BJ (cell line): ENCODE measurements at regions not wholly inside any gene's neighbourhood (a gene's known extent, or its start where the extent isn't known, plus 50 kb on each side); places are given as distances from the start of the nearest gene placed in this dataset.

ENCODE experiments used
- CTCF ChIA-PET: fragments of 350-600 bp; formaldehyde crosslinking; extraction: SDS; loops from one replicate; lab custom pipeline; 2021; ENCODE audit warnings: antibody characterized with exemption, inconsistent platforms; lab: Yijun Ruan, JAX
- POLR2A ChIA-PET: fragments of 300-600 bp; sonication (Branson Sonifier 250); formaldehyde crosslinking; extraction: SDS; loops from one replicate; lab custom pipeline; 2021; ENCODE audit warnings: antibody characterized with exemption; lab: Charles Lee
- DNase-seq: peaks from one replicate; pipeline ENCODE4 v3.0.0-alpha.2; 2011; ENCODE audit warnings: low read depth
- H3K27me3 ChIP-seq: 2 replicates; pipeline ENCODE4 v1.6.0; 2011; ENCODE audit warnings: low read length; ENCODE audit not compliant: control insufficient read depth, insufficient read depth
- H3K36me3 ChIP-seq: 2 replicates; pipeline ENCODE4 v1.5.1; 2011; ENCODE audit warnings: low read length; ENCODE audit not compliant: control insufficient read depth, insufficient read depth
- H3K4me3 ChIP-seq: 2 replicates; pipeline ENCODE4 v1.5.1; 2011; ENCODE audit warnings: low read depth, mild to moderate bottlenecking, control low read depth, low read length
- TF ChIP-seq, protein P1 (sequence below): IDR thresholded peaks from 2 replicates; pipeline ENCODE4 v1.5.1; 2011; ENCODE audit warnings: low read depth, mild to moderate bottlenecking, control low read depth, inconsistent platforms, low read length, moderate library complexity; ENCODE audit not compliant: insufficient read depth

DNA sequence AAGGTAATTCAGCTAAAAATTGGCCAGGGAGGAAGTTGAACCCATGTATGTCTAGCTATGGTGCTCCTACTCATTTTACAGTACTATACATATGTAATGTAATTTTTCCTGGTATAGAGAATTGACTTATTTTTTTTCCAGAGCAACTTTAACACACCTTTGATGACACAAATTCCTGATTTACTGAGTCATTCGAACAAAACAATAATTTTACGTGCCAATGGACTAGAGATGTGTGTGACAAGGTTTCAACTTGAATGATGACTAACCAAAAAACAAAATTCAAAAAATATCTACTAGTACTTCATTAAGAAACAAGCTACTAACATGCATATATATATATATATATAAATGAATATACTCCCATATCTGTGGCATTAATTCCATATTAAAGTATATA is 180.5 kb downstream of the KITLG start:
- POLR2A ChIA-PET, result no interaction called here
- H3K27me3 ChIP-seq, result no peaks in the 10 kb centered on the region
- TF ChIP-seq, protein P1, sequence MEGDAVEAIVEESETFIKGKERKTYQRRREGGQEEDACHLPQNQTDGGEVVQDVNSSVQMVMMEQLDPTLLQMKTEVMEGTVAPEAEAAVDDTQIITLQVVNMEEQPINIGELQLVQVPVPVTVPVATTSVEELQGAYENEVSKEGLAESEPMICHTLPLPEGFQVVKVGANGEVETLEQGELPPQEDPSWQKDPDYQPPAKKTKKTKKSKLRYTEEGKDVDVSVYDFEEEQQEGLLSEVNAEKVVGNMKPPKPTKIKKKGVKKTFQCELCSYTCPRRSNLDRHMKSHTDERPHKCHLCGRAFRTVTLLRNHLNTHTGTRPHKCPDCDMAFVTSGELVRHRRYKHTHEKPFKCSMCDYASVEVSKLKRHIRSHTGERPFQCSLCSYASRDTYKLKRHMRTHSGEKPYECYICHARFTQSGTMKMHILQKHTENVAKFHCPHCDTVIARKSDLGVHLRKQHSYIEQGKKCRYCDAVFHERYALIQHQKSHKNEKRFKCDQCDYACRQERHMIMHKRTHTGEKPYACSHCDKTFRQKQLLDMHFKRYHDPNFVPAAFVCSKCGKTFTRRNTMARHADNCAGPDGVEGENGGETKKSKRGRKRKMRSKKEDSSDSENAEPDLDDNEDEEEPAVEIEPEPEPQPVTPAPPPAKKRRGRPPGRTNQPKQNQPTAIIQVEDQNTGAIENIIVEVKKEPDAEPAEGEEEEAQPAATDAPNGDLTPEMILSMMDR, result no peak
- CTCF ChIA-PET, result no interaction called here
- no peak for DNase-seq
- no peak overlapping the region for H3K4me3 ChIP-seq
- H3K36me3 ChIP-seq, result no peaks in the 10 kb centered on the region

DNA sequence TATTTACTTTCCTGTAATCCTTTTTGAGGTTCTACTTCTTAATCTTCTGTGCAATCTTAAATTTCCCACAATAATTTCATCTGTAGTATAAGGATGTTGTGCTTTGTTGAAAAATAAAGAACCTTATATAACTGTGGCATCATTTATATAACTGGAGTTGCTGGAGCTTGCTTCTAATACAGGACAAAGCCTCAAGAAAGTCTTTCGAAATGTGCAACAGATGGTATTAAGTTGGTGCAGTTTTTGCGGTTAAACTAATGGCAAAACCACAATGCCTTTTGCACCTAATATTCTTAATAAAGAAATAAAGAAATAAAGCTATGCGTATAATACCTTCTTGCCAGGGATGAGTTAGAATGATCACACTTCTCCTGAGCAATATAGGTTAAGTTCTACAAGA is 180.0 kb downstream of the KITLG start:
- DNase-seq, result no peak
- ChIA-PET CTCF (no interaction called here), POLR2A (no interaction called here)
- TF ChIP-seq, protein P1, result no peak
- H3K4me3 ChIP-seq, result no peak overlapping the region
- no peaks in the 10 kb centered on the region for H3K36me3 ChIP-seq
- no peaks in the 10 kb centered on the region for H3K27me3 ChIP-seq

DNA sequence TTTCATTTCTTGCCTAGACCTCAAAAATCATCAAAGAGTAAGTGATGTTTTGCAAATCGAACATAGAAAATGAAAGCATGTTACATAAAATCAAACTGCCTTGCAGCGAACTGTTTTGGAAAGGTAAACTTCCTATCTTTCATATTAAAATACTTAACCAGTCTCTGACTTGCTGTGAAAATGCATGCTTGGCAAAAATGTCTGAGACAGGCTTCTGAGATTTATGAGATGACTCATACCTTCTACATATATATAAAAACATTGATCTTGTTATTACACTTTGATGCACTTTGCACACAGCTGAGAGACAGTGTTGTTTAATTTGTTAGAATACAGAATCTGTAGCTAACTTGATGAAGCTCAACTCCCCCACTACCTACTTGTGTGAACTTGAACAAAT is 179.1 kb downstream of the KITLG start:
- H3K27me3 ChIP-seq, result no peaks in the 10 kb centered on the region
- POLR2A ChIA-PET, result no interaction called here
- CTCF ChIA-PET, result no interaction called here
- H3K36me3 ChIP-seq, result no peaks in the 10 kb centered on the region
- TF ChIP-seq, protein P1, result no peak
- H3K4me3 ChIP-seq, result no peak overlapping the region
- DNase-seq, result no peak

DNA sequence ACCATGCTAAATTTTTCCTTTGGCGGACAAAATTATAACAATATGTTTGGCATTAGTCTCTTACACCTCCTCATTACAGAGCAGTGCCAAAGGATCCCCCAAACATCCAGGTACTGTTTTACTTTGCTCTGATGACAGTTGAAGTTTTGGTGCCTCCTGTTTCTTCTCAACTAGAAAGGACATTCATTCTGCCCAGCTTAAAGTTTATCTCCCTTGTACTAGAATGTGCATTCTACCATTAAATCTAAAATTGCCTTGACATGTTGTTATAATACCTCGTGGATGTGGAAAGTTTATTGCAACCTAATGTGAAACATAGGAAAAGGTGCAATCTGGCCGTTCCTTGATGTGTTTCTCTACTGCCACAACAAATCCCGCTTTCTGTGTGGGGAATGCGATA is 173.4 kb downstream of the KITLG start:
- TF ChIP-seq, protein P1, result no peak
- Histone ChIP-seq H3K27me3 (no peaks in the 10 kb centered on the region), H3K4me3 (no peak overlapping the region), H3K36me3 (no peaks in the 10 kb centered on the region)
- CTCF ChIA-PET, result interaction anchor here (1.9 kb wide), 1 partner anchor 14 kb away, joined by 7 read pairs; no protein-coding TSS in a partner anchor
- POLR2A ChIA-PET, result no interaction called here
- DNase-seq, result no peak

DNA sequence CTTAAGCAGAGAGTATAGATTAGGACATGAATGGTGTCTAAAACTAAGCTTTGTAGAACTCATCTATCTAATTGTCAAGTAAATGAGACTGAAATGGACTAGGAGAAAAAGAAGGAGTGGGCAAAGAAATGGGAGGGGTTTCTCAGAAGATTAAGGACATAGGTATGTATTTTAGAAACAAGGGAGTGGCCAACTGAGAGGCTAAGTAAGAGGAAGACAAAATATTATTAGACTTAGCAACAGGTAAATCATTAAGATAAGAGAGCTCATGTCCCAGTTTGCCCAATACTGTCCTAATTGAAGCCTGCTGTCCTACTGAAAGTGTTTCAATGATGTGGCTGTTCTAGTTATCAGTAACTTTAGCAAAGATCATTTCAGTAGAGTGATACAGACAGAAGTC is 171.4 kb downstream of the KITLG start:
- POLR2A ChIA-PET, result no interaction called here
- DNase-seq, result no peak
- CTCF ChIA-PET, result interaction anchor here (1.2 kb wide), 1 partner anchor 16 kb away, joined by 7 read pairs; no protein-coding TSS in a partner anchor
- H3K4me3 ChIP-seq, result no peak overlapping the region
- H3K36me3 ChIP-seq, result no peaks in the 10 kb centered on the region
- TF ChIP-seq, protein P1, result no peak
- no peaks in the 10 kb centered on the region for H3K27me3 ChIP-seq
